ENCODE measurements at regions not wholly inside any gene's neighbourhood (a gene's known extent, or its start where the extent isn't known, plus 50 kb on each side); places are given as distances from the start of the nearest gene placed in this dataset.
"Not testable (repeated sequence)": the region's sequence is repeated elsewhere in the genome, so short reads cannot be mapped to it uniquely, and the experiment has no call there.

DNA sequence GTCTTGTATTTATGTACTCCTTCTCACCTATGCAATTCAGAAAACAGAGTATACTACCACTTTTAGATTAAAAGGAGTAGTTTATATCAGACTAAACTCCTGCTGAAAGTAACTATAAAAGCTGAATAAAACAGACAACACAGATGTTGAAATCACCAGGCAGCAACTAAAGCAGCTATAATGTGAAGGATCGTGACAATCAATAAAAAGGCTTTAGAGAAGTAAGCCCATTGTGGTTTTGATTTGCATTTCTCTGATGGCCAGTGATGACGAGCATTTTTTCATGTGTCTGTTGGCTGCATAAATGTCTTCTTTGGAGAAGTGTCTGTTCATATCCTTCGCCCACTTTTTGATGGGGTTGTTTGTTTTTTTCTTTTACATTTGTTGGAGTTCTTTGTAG, 152.1 kb upstream of the MB21D2 start:
- H3K4me3 ChIP-seq (ENCODE audit: low read length); H3K27ac ChIP-seq (ENCODE audit: low read length); ATAC-seq; H3K9me3 ChIP-seq (ENCODE audit: control insufficient read depth, low read length); DNase-seq; intact Hi-C loops (cut with DNase I); H3K4me1 ChIP-seq (ENCODE audit: control insufficient read depth, insufficient read depth, low read length); H3K27me3 ChIP-seq (ENCODE audit: control insufficient read depth, insufficient read depth): not testable (repeated sequence)
- 84% methylated on average over 3 of the region's 3 CpGs for WGBS

DNA sequence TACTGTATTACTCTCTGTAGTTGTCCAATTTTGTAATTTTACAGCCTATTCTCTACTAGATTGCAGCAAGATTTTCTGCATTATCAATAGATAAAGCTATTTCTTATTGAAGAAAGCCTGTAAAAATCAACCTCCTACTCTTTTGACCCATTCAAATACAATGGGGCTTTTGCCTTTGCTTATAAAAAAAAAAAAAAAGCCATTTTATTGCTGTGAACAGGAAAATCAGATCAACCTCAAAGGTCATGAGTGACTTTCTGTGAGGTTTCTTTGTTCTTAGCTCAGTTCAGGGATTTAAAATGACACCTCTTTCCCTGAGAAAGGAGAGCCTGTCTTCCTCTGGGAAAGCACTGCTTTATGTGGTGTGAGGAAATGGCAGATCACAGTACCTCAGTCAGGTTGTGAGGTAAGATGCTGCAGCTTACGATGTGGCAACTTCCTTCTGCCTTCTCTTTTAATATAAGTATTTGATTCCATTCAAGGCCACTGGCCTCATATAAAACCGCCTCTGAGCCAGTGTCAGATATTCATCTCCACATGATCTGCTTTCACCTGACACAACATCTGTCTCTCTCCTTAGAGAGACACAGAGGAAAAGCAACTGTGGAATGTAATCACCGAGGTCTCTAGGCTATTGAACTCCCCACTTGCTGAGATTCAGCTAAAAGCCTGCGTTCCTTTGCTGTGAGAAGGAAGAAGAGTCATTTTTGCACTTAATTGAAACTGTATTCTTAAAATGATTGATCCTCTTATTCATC, 161.5 kb upstream of the MB21D2 start:
- Histone ChIP-seq H3K4me3 (ENCODE audit: low read length) (no peak overlapping the region), H3K4me1 (ENCODE audit: control insufficient read depth, insufficient read depth, low read length) (no peaks in the 10 kb centered on the region), H3K27me3 (ENCODE audit: control insufficient read depth, insufficient read depth) (no peaks in the 10 kb centered on the region), H3K9me3 (ENCODE audit: control insufficient read depth, low read length) (no peaks in the 10 kb centered on the region), H3K27ac (ENCODE audit: low read length) (no peak overlapping the region)
- DNase-seq (no peak), ATAC-seq (no peak)
- 56% methylated on average over 4 of the region's 4 CpGs for WGBS
- intact Hi-C loops (cut with DNase I): no loop called here

DNA sequence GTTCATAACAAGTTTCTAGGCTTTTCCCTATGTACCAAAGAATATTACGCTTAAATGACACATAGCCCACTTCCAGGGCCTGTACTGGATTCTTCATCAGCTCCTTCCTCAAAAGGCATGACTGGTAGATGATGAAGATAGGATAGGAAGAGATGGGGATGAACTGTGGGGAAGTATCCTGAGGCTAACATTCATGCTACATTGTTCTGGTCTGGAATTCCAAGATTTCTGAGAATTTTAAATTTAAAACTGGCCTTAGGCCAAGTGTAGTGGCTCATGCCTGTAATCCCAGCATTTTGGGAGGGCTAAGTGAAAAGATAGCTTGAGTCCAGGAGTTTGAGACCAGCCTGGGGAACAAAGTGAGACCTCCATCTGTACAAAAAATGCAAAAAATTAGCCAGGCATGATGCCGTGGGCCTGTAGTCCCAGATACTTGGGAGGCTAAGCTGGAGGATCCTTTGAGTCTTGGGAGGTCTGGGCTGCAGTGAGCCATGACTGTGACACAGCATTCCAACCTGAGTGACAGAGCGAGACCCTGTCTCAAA, 160.1 kb upstream of the PLAAT1 start:
- DNase-seq (no peak), ATAC-seq (no peak)
- Histone ChIP-seq H3K27ac (ENCODE audit: low read length) (no peak overlapping the region), H3K4me3 (ENCODE audit: low read length) (no peak overlapping the region), H3K4me1 (ENCODE audit: control insufficient read depth, insufficient read depth, low read length) (no peaks in the 10 kb centered on the region), H3K9me3 (ENCODE audit: control insufficient read depth, low read length) (no peaks in the 10 kb centered on the region), H3K27me3 (ENCODE audit: control insufficient read depth, insufficient read depth) (no peaks in the 10 kb centered on the region)
- intact Hi-C loops (cut with DNase I): no loop called here
- 88% methylated on average over 3 of the region's 3 CpGs for WGBS

DNA sequence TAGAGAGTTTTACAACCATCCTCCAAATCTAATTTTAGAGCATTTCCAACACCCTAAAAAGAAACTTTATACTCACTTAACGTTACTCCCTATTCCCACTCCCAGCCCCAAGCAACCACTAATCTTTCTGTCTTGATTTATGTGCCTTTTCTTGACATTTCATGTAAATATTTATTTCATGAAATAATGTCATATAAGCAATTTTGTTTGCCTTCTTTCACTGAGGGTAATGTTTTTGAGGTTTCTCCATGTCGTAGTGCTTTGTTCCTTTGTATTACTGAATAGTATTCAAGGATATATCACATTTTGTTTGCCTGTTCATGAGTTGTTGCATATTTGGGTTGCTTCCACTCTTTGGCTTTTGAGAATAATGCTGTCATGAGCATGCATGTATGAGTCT, 155.4 kb upstream of the PLAAT1 start:
- ATAC-seq (no peak), DNase-seq (no peak)
- Histone ChIP-seq H3K27me3 (ENCODE audit: control insufficient read depth, insufficient read depth) (no peaks in the 10 kb centered on the region), H3K9me3 (ENCODE audit: control insufficient read depth, low read length) (no peaks in the 10 kb centered on the region), H3K4me3 (ENCODE audit: low read length) (no peak overlapping the region), H3K4me1 (ENCODE audit: control insufficient read depth, insufficient read depth, low read length) (no peaks in the 10 kb centered on the region), H3K27ac (ENCODE audit: low read length) (no peak overlapping the region)
- WGBS: 65% methylated on average over 2 of the region's 2 CpGs
- intact Hi-C loops (cut with DNase I): no loop called here

DNA sequence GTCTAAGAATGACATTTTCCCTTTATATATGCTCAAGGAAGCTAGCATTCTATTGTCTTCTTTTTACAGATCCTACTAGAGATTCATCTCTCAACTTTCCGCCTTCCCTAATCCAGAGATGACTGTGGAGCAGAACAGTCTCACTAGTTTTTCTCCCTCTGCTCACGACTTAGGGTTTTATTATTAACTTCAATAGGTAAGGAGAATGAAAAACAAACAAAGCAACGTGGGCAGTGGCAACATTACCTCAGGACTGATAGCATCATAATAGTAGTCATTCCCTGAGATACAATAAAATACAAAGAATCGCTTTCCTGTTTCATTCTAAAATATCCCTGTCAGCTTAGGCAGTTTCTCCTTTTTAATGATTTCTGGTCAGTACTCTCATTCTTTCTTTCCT, 154.3 kb upstream of the PLAAT1 start:
- 70% methylated on average over 4 of the region's 4 CpGs for WGBS
- intact Hi-C loops (cut with DNase I): no loop called here

DNA sequence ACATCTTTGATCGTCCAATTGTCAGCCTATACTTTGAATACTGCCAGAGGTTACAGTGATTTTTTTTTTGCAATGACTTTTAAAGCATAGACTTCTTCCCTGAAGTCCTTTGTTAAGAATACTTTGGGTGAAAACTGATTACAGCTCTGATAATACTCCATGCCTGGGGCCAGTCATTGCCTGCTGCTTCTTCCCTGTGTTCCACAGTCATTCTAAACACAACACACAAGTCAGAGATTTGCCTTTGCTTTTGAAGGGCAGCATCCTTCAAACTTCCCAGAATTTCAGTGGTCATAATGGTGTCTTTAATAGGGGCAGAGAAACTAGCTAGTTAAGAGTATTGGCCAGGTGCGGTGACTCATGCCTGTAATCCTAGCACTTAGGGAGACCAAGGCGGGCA, 153.7 kb upstream of the PLAAT1 start:
- intact Hi-C loops (cut with DNase I): no loop called here
- no peak overlapping the region for H3K4me3 ChIP-seq (ENCODE audit: low read length)
- H3K4me1 ChIP-seq (ENCODE audit: control insufficient read depth, insufficient read depth, low read length): no peaks in the 10 kb centered on the region
- WGBS: 94% methylated on average over 3 of the region's 3 CpGs
- no peak for DNase-seq
- H3K27me3 ChIP-seq (ENCODE audit: control insufficient read depth, insufficient read depth): no peaks in the 10 kb centered on the region
- H3K27ac ChIP-seq (ENCODE audit: low read length): no peak overlapping the region
- H3K9me3 ChIP-seq (ENCODE audit: control insufficient read depth, low read length): no peaks in the 10 kb centered on the region
- no peak for ATAC-seq

More for the DNA sequence above, 154.3 kb upstream of the PLAAT1 start:
- no peaks in the 10 kb centered on the region for H3K27me3 ChIP-seq (ENCODE audit: control insufficient read depth, insufficient read depth)
- no peak overlapping the region for H3K27ac ChIP-seq (ENCODE audit: low read length)
- DNase-seq: no peak
- H3K4me3 ChIP-seq (ENCODE audit: low read length): no peak overlapping the region
- no peak for ATAC-seq
- H3K4me1 ChIP-seq (ENCODE audit: control insufficient read depth, insufficient read depth, low read length): no peaks in the 10 kb centered on the region
- H3K9me3 ChIP-seq (ENCODE audit: control insufficient read depth, low read length): no peaks in the 10 kb centered on the region

DNA sequence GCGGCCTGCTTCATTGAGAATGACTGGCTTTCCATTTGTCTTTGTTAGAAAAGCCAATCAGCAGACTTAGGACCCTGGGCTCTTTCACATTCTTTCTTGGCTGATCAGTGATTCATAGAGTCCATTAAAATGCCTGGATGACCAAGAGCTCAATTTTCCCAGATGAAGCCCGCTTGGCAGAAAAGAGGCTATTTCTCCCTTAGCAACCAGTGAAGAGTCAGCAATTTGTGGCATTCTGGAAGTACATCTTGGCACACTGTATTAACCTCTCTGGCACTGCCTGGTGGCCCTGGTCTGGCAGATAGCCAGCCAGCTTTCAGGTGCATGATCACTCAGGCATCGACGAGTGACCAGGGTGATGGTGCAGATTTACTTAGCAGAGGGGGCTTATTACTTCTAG, 145.7 kb upstream of the PLAAT1 start:
- intact Hi-C loops (cut with DNase I): no loop called here
- Histone ChIP-seq H3K27me3 (ENCODE audit: control insufficient read depth, insufficient read depth) (no peaks in the 10 kb centered on the region), H3K27ac (ENCODE audit: low read length) (no peak overlapping the region), H3K9me3 (ENCODE audit: control insufficient read depth, low read length) (no peaks in the 10 kb centered on the region), H3K4me1 (ENCODE audit: control insufficient read depth, insufficient read depth, low read length) (no peaks in the 10 kb centered on the region), H3K4me3 (ENCODE audit: low read length) (no peak overlapping the region)
- DNase-seq: peak in 1 of 3 donors; percentile 17
- no peak for ATAC-seq
- 85% methylated on average over 4 of the region's 4 CpGs for WGBS

DNA sequence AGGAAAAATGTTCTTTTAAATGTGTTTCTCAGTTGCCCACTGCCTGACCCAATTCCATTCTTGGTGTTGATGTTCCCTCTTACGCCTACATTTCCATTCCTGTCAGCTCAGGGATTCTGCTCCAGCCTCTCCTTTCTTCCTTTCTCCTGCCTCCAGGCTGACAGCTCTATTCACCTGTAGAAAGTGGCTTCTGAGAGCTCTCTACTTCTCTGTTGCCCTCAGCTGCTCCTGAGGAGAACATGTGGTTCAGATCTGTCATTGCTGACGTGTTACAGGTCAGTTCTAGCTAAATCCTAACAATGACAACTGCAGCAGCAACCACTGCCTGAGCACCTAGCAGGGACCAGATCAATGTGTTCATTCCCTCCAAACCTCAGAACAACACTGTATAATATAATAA, 144.9 kb upstream of the PLAAT1 start:
- Histone ChIP-seq H3K4me1 (ENCODE audit: control insufficient read depth, insufficient read depth, low read length) (no peaks in the 10 kb centered on the region), H3K9me3 (ENCODE audit: control insufficient read depth, low read length) (no peaks in the 10 kb centered on the region), H3K27ac (ENCODE audit: low read length) (no peak overlapping the region), H3K4me3 (ENCODE audit: low read length) (no peak overlapping the region), H3K27me3 (ENCODE audit: control insufficient read depth, insufficient read depth) (no peaks in the 10 kb centered on the region)
- intact Hi-C loops (cut with DNase I): no loop called here
- 59% methylated on average over 2 of the region's 2 CpGs for WGBS
- ATAC-seq: no peak
- no peak for DNase-seq

DNA sequence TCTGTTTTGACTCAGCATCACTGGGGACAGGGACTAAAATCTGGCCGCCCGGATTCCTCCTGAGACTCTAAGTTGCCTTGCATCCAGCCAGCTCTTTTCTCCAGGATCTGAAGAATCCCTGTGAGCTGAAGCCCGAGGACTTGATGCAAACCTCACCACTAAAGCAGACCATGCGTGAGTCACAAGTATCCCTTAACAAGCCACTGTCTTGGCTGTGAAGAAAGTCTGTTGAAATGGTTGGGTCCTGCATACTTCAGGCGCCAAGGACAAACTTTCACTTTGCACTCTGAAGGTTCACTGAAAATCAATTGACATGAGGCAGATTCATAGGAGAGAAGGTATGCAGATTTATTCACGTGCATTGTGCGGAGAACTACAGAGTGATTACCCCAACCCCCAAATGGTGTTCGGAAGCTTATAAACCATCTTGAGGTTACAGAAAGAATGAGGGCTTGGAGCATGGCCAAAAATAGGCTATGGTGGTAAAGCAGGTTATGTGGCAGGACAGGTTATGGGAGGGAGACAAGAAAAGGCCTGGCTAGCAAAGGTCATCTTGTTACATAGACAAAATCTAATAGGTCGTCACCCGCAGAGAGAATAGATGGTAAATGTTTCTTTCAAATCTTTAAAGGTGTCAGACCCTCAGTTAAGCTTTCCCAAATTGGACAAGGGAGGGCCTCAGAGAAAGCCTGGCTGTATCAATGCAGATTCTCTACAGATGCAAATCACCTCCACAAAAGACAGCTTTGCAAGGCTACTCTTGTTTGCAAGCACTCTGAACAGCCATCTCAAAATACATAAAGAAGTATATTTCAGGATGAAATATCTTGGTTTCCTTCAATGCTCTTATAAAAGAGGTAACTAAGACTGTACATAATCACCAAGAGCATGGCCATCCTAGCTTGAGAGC, 126.3 kb upstream of the PLAAT1 start:
- no peak overlapping the region for H3K4me3 ChIP-seq (ENCODE audit: low read length)
- no peak overlapping the region for H3K27ac ChIP-seq (ENCODE audit: low read length)
- intact Hi-C loops (cut with DNase I): no loop called here
- H3K27me3 ChIP-seq (ENCODE audit: control insufficient read depth, insufficient read depth): no peaks in the 10 kb centered on the region
- no peak for DNase-seq
- no peaks in the 10 kb centered on the region for H3K4me1 ChIP-seq (ENCODE audit: control insufficient read depth, insufficient read depth, low read length)
- no peak for ATAC-seq
- H3K9me3 ChIP-seq (ENCODE audit: control insufficient read depth, low read length): no peaks in the 10 kb centered on the region
- WGBS: 84% methylated on average over 10 of the region's 10 CpGs

DNA sequence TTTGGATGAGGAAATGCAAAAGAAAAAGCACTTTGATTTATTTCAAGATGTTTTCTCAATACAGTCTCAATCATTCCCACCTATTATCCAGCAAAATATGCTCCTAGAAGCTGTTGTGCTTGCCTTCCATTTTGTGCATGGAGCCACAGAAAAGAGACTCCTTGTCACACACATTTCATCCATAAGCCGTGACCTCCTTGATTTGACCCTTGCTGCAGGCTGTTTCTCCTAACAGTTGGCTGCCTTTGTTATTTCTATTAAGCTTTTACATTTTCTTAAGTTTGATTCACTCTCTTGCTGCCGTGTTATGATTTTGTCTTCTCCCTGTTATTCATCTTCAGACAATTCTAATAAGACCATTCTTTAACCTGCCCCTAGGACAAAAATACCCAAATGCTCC, 124.2 kb upstream of the PLAAT1 start:
- ATAC-seq: no peak
- intact Hi-C loops (cut with DNase I): no loop called here

DNA sequence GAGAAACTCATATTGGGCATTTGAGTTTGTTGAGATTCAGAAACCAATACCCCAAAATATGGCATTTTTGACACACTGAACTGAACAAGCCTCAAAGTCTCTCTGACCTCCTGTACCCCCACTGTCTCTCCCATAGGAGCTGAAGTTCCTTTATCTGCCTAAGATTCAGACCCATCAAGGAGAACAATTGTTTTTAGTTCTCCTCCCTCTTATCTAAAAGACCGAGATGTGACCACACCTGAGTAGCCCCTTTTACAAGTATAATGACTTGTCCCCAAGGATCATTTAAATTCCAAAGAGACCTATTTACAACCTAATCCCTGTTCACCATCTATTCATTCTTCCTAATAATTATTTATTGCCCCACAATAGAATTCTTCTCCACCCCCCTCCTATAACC, 122.1 kb upstream of the PLAAT1 start:
- no peaks in the 10 kb centered on the region for H3K9me3 ChIP-seq (ENCODE audit: control insufficient read depth, low read length)
- no peak overlapping the region for H3K27ac ChIP-seq (ENCODE audit: low read length)
- DNase-seq: no peak
- no peaks in the 10 kb centered on the region for H3K27me3 ChIP-seq (ENCODE audit: control insufficient read depth, insufficient read depth)
- intact Hi-C loops (cut with DNase I): no loop called here
- 81% methylated on average over 1 of the region's 1 CpG for WGBS
- no peak for ATAC-seq
- no peaks in the 10 kb centered on the region for H3K4me1 ChIP-seq (ENCODE audit: control insufficient read depth, insufficient read depth, low read length)
- no peak overlapping the region for H3K4me3 ChIP-seq (ENCODE audit: low read length)

More for the DNA sequence above, 124.2 kb upstream of the PLAAT1 start:
- DNase-seq: no peak
- H3K27me3 ChIP-seq (ENCODE audit: control insufficient read depth, insufficient read depth): no peaks in the 10 kb centered on the region
- H3K4me3 ChIP-seq (ENCODE audit: low read length): no peak overlapping the region
- no peaks in the 10 kb centered on the region for H3K4me1 ChIP-seq (ENCODE audit: control insufficient read depth, insufficient read depth, low read length)
- H3K27ac ChIP-seq (ENCODE audit: low read length): no peak overlapping the region
- no peaks in the 10 kb centered on the region for H3K9me3 ChIP-seq (ENCODE audit: control insufficient read depth, low read length)
- WGBS: 83% methylated on average over 2 of the region's 2 CpGs

All from right cardiac atrium (tissue), 5 donors.